ENCODE measurements at regions not wholly inside any gene's neighbourhood (a gene's known extent, or its start where the extent isn't known, plus 50 kb on each side); places are given as distances from the start of the nearest gene placed in this dataset.
A peak's percentile ranks its signal among the peaks of the same experiment; 100 is the strongest.
"Not testable (repeated sequence)": the region's sequence is repeated elsewhere in the genome, so short reads cannot be mapped to it uniquely, and the experiment has no call there.

DNA sequence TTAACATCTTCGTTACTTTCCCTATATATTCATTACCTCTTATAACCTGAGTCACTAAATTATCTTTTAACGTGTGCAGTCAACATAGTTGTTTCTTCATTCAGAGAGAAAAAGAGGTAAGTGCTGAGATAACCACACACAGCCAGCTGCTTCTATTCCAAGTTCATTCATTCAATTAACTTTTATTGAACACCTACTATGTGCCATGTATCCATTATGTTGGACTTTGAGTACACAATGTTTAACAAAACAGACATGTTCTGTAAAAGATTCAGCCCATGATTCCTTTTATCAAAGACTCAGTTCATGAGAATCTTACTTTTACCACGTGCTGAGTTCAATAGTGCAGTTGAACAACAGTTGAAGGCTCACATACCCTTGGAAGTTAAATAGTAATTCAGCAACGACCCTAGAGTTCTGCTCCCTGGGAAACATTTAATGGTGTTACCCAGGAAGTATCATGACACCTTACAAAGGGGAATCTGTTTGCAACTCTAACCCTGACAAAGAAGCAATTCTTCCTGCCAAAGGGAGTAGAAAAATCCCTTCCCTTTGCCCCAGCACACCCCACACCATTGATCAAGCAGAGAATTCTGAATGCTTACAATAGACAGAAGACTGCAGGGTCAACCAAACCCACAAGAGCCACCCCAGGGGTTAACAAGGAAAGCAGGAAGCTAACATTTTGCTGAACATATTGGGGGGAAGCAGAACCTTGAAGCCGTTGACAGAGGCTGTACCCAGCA is 595.8 kb downstream of the STK39 start:
- ATAC-seq (no peak), DNase-seq (ENCODE audit: missing footprints) (no peak)
- intact Hi-C loops (cut with DNase I) = no loop called here

DNA sequence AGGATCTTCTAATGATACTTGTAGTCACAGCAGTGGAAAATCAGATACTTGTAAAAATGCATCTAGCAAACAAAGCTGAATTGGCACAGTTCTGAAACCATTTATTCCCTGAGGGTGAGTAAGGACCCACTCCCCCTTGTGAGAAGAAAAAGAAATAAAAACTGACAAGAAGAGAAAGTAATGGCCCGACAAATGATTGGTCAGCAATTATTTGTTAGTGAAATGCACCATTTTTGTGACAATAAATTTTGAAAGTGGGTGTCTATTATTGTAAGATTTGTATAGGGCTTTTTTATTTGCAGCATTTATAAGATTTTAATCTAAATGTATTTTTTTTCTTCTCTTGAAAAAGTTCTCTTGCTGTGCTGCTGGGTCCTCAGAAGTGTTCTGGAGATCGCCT is 600.8 kb downstream of the STK39 start:
- ATAC-seq (no peak), DNase-seq (ENCODE audit: missing footprints) (no peak)
- intact Hi-C loops (cut with DNase I) = no loop called here

GRCh38 chr2:167640096-167640495 is 607.3 kb downstream of the STK39 start:
- intact Hi-C loops (cut with DNase I) = no loop called here
- ATAC-seq (no peak), DNase-seq (ENCODE audit: missing footprints) (no peak)

DNA sequence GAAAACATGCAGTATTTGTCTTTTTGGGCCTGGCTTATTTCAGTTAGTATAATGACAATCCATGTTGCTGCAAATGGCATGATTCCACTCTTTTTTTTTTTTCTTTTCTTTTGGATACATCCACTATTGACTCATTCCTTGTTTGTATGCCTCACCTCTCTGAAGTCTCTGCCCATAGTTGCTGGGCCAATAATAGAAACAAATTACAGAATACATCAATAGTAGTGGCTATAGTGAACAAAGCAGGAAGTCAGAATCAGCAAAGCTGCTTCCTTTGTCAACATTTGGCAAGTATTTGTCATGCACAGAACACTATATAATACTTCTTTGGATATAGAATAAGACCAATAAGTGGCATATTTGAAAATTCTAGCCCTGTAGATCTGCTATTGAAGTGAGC is 609.7 kb downstream of the STK39 start:
- ATAC-seq = no peak
- intact Hi-C loops (cut with DNase I) = no loop called here

GRCh38 chr2:167632271-167632670 is 615.1 kb downstream of the STK39 start:
- DNase-seq (ENCODE audit: missing footprints); intact Hi-C loops (cut with DNase I); ATAC-seq: not testable (repeated sequence)

More for the DNA sequence above, 609.7 kb downstream of the STK39 start:
- no peak for DNase-seq (ENCODE audit: missing footprints)

- no peak for ATAC-seq
- intact Hi-C loops (cut with DNase I) = no loop called here
- DNase-seq (ENCODE audit: missing footprints) = no peak
Measured at GRCh38 chr2:167626961-167627360, 620.4 kb downstream of the STK39 start.

DNA sequence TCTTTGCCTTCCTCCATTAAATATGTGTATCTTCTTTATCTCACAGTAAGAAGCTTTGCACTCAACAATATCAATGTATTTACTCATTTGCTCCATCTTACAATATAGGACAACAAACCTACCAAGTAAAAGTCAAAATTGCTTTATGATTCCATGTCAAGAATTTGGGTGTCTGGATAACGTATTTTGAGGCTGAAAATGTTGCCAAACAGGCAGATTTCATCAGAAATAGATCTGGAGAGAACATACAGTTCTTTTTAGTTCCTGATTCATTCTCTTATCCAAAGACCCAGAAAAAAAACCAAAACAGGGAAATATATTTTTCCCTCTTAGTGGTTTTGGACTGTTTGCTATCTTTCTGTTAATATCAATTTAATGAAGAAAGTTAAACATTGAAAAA is 621.1 kb downstream of the STK39 start:
- intact Hi-C loops (cut with DNase I) = no loop called here
- no peak for ATAC-seq
- no peak for DNase-seq (ENCODE audit: missing footprints)

DNA sequence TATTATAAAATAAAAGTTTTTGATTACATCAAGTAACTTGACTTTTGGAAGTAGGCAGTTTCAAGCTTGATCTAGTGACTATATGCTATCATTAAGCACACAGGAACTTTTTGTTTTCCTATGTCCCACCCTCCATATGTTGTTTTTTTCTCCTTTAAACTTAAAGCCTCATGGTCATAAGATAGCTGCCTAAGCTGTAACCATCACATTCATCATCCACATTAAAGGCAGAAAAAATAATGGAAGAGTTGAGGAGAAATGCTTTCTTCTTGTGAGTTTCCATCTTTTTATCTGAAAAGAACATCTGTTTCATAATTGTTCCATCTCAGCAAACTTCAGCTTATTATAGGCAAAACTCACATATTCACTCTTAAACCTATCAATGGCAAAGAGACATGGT is 630.4 kb downstream of the STK39 start:
- DNase-seq (ENCODE audit: missing footprints) (no peak), ATAC-seq (no peak)
- intact Hi-C loops (cut with DNase I) = no loop called here

DNA sequence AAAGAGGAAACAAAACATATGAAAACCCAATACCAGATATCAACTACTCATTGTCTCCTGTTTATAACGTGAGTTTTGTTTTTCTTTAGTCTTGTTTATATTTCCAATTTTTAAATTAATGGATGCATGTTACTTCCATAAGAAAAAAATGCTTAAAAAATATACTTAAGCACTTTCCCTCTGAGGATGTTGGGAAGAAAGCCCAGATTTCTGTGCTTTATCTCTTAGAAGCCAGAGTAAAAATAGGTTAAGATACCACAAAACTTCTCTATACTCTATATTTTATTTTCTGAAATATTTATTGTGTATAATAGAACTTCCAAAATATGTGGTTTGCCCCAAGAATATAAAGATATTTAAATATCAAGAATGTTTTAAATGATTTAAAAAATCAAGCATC is 633.9 kb downstream of the STK39 start:
- DNase-seq (ENCODE audit: missing footprints) = no peak
- ATAC-seq = no peak
- intact Hi-C loops (cut with DNase I) = no loop called here

DNA sequence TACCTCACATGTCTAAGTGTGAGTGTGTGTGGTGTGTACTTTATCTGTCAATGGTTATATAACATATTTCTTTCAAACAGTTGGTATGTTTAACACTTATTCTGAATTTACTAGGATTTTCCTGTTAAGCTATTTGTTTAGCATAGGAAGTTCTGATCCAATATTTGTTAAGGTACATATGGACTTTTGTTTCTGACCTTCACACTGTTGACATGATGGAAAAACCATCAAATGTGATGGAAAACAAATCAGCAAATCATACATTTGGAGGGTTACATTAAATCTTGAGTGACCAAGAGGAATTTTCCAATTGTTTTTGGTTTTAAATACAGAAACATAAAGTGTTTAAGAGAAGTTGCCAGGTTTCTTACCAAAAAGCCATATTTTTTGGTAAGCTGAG is 638.9 kb downstream of the STK39 start:
- no peak for ATAC-seq
- intact Hi-C loops (cut with DNase I) = no loop called here
- DNase-seq (ENCODE audit: missing footprints) = no peak

DNA sequence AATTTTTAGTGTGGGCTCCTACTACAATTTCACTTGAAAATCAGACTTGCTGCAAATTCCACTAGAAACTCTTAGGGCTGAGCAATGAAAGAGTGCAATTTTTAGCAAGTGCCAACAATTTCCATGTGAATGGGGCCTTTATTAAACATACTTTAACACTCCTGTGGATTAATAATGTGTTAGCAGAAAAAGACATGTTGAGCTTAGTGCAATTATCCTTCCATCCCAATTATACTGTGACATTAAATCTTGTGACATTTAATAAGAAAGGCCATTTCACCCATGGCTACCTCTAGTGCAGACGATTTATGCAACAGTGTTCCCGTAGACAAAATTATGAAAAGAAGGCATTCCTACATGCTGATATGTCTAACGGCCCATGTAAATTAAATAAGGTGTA is 639.7 kb downstream of the STK39 start:
- ATAC-seq (no peak), DNase-seq (ENCODE audit: missing footprints) (no peak)
- intact Hi-C loops (cut with DNase I) = no loop called here

- no peak for DNase-seq (ENCODE audit: missing footprints)
- ATAC-seq = no peak
- intact Hi-C loops (cut with DNase I) = no loop called here
Measured at GRCh38 chr2:167607211-167607610, 640.2 kb downstream of the STK39 start.

GRCh38 chr2:167602122-167602521 is 645.3 kb downstream of the STK39 start:
- no peak for DNase-seq (ENCODE audit: missing footprints)
- no peak for ATAC-seq
- intact Hi-C loops (cut with DNase I) = no loop called here

DNA sequence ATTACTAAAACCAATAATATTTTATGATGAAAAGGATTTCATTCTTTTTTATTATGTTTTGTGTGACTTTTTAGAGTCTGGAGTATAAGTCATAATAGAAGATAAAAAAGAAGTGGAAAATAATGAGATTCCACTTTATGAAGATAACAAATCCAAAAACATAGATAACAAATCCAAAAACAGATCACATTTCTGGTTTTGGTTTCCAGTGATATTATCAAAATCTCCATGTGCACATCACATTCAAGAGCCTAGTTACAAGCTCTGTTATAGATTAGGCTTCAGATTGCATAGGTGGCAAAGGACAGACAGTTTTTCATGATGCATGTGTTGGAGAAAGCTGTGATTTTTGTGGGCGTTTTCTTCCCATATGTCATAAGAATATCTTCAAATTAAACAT is 648.2 kb downstream of the STK39 start:
- ATAC-seq = no peak
- DNase-seq (ENCODE audit: missing footprints) = no peak
- intact Hi-C loops (cut with DNase I) = no loop called here

DNA sequence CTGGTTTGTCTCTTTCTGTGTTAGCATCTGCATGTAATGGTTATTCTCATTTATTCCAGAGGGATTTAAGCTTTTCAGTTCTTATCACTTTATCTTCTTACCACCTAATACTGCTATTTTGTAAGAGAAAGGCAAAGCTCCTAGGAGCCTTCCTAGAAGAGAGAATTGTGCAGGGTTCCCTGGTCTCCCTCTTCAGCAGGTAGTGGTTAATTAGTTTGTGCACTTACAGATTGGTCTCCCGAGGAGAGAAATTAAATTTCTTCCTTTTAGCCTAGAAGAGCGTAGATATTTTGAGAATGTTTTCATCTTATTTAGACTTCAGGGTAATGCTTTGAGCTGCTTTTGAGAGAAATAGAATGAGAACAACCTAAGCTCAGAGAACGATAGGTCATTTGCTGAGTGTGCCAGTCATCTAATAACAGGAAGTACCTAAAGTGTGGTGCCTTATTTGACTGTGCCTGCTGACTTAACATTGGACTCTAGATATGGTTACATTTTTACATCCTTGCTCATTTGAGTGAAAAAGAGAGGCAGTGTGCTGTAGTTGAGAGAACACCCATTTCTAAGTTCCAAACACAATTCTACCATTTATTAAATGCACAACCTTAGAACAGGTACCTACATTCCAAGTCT is 651.4 kb downstream of the STK39 start:
- intact Hi-C loops (cut with DNase I) = no loop called here
- ATAC-seq (no peak), DNase-seq (ENCODE audit: missing footprints) (no peak)

DNA sequence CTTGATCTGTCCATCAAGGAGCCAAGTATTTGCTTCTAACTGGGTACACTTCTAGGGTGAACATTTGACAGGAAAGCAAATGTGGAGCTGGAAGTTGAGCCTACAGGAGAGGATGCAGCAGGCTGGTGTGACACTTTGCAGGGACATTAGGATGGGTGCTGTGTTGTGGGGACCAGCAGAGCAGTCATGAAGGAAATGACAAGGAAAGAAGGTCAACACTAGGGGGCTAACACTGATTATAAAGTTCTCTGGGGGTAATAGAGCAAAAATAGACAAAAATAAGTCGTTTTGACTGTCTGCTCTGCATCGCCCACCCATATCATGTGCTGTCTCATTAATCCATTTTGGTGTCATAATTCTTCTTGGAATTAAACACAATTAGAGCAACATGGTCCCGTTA is 652.4 kb downstream of the STK39 start:
- DNase-seq (ENCODE audit: missing footprints) (no peak), ATAC-seq (no peak)
- intact Hi-C loops (cut with DNase I) = no loop called here

DNA sequence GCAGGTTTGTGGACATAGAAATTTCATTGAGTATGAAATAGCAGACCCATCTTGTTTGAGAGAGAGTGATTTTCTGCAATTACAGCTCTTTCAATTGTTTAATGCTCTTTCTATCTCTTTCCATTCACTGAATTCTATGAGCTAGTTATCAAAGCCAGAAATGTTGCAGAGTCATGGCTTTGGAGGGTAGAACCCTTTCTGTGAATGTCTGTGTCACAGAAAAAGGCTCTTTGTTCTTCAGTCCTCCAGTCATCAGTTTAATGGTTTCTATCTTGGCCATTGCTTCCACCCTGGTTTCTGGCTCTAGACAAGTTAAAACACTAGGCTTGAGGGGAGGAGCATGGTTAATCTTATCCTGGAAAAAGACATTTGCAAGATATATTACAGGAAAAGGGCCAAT is 655.0 kb downstream of the STK39 start:
- intact Hi-C loops (cut with DNase I) = no loop called here
- ATAC-seq = no peak
- no peak for DNase-seq (ENCODE audit: missing footprints)

- ATAC-seq = no peak
- peak; percentile 32 for DNase-seq (ENCODE audit: missing footprints)
- intact Hi-C loops (cut with DNase I) = no loop called here
Measured at GRCh38 chr2:167582619-167583018, 664.8 kb downstream of the STK39 start.

GRCh38 chr2:167581961-167582574 is 665.3 kb downstream of the STK39 start:
- intact Hi-C loops (cut with DNase I) = no loop called here
- no peak for ATAC-seq
- no peak for DNase-seq (ENCODE audit: missing footprints)

DNA sequence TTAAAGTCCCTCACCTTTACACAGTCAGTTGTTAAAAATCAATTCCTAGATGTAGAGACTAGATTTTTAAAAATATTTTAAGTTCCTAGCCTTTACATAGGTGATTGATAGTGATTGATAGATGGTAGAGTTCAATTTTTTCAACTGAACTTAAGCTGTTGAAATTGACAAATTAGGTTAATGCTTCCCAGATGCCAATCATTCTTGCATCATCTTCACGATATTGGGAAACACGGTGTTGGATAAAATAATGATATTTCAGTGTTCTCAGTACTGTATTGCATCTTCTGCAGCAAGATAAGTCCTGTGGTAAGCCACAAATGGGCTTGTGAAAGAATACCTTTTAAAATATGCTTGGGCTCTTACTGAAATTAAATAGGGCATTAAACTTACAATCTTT is 667.6 kb downstream of the STK39 start:
- no peak for DNase-seq (ENCODE audit: missing footprints)
- intact Hi-C loops (cut with DNase I) = no loop called here
- ATAC-seq = no peak
